Stimulated activated CD4-positive, alpha-beta T cell treated with anti-CD3 and anti-CD28 coated beads, TNF-alpha, amount 100 ng/mL, for 48 hours (primary cell): ENCODE measurements at regions not wholly inside any gene's neighbourhood (a gene's known extent, or its start where the extent isn't known, plus 50 kb on each side); places are given as distances from the start of the nearest gene placed in this dataset.
"Not testable (repeated sequence)": the region's sequence is repeated elsewhere in the genome, so short reads cannot be mapped to it uniquely, and the experiment has no call there.

ENCODE experiments used
- DNase-seq, 3 donors: peaks; one replicate each; pipeline ENCODE4 v3.0.0-alpha.2; 2020; ENCODE audit warnings: low read depth in 3 of 3

GRCh38 chr13:78085434-78086225 lies 167.0 kb upstream of the EDNRB start:
- DNase-seq: no peak

- no peak for DNase-seq
Observed at GRCh38 chr13:78084401-78084800, 165.8 kb upstream of the EDNRB start.

GRCh38 chr13:78078168-78078567 lies 159.5 kb upstream of the EDNRB start:
- DNase-seq: no peak

- no peak for DNase-seq
Observed at GRCh38 chr13:78067290-78067689, 148.7 kb upstream of the EDNRB start.

- no peak for DNase-seq
Observed at GRCh38 chr13:78065141-78065540, 146.5 kb upstream of the EDNRB start.

GRCh38 chr13:78061806-78062205 lies 143.2 kb upstream of the EDNRB start:
- DNase-seq: no peak

- no peak for DNase-seq
Observed at GRCh38 chr13:78060966-78061365, 142.3 kb upstream of the EDNRB start.

GRCh38 chr13:78056865-78057264 lies 138.2 kb upstream of the EDNRB start:
- DNase-seq: not testable (repeated sequence)

- DNase-seq: no peak
Observed at GRCh38 chr13:78054157-78054556, 135.5 kb upstream of the EDNRB start.

GRCh38 chr13:78047151-78047550 lies 128.5 kb upstream of the EDNRB start:
- DNase-seq: no peak

- no peak for DNase-seq
Observed at GRCh38 chr13:78046331-78046730, 127.7 kb upstream of the EDNRB start.

GRCh38 chr13:78045916-78046315 lies 127.3 kb upstream of the EDNRB start:
- DNase-seq: no peak

GRCh38 chr13:78041366-78041765 lies 122.7 kb upstream of the EDNRB start:
- not testable (repeated sequence) for DNase-seq

- DNase-seq: no peak
Observed at GRCh38 chr13:78040205-78040830, 121.7 kb upstream of the EDNRB start.

- DNase-seq: no peak
Observed at GRCh38 chr13:78036841-78037240, 118.2 kb upstream of the EDNRB start.

- no peak for DNase-seq
Observed at GRCh38 chr13:78035500-78035899, 116.9 kb upstream of the EDNRB start.

- DNase-seq: no peak
Observed at GRCh38 chr13:78033509-78033908, 114.9 kb upstream of the EDNRB start.

GRCh38 chr13:78032132-78032531 lies 113.5 kb upstream of the EDNRB start:
- DNase-seq: no peak

GRCh38 chr13:78030341-78030896 lies 111.8 kb upstream of the EDNRB start:
- DNase-seq: no peak

- DNase-seq: no peak
Observed at GRCh38 chr13:78029901-78030300, 111.3 kb upstream of the EDNRB start.

- no peak for DNase-seq
Observed at GRCh38 chr13:78028960-78029359, 110.3 kb upstream of the EDNRB start.

GRCh38 chr13:78024996-78025395 lies 106.4 kb upstream of the EDNRB start:
- no peak for DNase-seq
